T47D (cell line): ENCODE measurements at regions not wholly inside any gene's neighbourhood (a gene's known extent, or its start where the extent isn't known, plus 50 kb on each side); places are given as distances from the start of the nearest gene placed in this dataset.
"Not testable (repeated sequence)": the region's sequence is repeated elsewhere in the genome, so short reads cannot be mapped to it uniquely, and the experiment has no call there.

ENCODE experiments used
- DNase-seq, 2 experiments: peaks; one replicate each; pipeline versions ENCODE4 v3.0.0 to v3.0.0-alpha.2; 2011 to 2012; ENCODE audit warnings: low read depth in 1 of 2, low spot score in 1 of 2
- JUND ChIP-seq: IDR thresholded peaks from 2 replicates; pipeline ENCODE4 v1.6.1; 2012; ENCODE audit warnings: low read depth
- in situ Hi-C: cut with HindIII; loops from 2 replicates; pipeline ENCODE4 v1.10.0; 2016; ENCODE audit warnings: low sequenced_read_pairs, low pct_unique_long_range_greater_than_20kb

DNA sequence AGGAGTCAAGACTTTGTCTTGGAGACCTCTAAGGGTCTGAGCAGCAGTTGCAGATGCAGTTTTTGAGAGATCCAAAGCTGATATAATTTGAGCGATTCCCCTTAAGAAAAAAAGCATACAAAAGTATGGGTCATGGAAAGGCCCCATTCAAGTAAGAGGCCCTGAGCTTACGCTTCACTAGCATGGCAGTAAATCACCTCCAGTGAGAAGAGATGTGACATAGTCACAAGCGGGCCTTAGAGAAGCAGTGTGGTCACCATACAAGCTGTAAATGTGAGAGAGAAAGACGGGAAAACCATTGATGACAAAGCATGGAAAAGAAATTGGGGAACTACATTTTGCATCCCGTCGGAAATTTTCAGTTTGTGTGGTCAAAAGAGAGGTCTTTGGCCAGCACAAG, 70.6 kb upstream of the GSC start:
- in situ Hi-C loops = no loop called here
- DNase-seq = no peak
- TF ChIP-seq JUND = no peak

DNA sequence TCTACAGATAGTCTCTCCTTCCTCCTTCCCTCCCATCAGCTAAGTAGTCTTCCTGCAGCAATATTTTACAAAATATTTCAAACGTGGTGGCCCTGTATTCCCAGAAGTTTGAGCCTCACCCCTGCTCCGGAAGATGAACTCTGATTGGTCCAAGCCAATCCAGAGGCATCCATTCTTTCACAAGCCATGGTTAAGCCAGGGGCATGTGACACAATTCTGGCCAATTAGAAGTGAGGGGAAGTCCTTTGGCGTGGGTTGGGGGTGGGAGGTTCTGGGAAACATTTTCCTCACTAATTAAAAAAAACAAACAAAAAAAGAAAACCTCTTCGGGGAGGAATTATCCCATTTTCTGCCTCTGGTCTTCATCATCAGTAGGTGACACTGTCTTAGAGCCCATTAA, 69.4 kb upstream of the GSC start:
- DNase-seq = no peak
- in situ Hi-C loops = no loop called here
- no peak for TF ChIP-seq JUND

DNA sequence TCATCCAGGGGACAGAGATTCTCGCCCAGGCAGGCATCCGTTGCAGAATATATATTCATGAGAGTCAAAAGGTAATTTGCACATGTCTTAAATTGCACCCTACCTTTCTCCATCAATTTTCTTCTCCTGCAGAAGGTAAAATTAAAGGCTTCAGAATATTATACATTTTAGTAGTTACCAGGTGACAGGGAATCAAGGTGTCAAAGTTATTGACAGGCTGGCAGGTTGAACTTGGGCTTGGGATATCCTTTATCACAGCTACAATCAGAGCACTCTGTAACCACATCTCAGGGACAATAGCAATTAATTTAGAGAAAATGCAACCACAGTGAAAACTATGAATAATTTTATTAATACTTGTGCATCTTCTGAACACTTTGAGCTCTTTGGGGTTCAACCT, 66.9 kb upstream of the GSC start:
- no peak for TF ChIP-seq JUND
- in situ Hi-C loops = no loop called here
- no peak for DNase-seq

DNA sequence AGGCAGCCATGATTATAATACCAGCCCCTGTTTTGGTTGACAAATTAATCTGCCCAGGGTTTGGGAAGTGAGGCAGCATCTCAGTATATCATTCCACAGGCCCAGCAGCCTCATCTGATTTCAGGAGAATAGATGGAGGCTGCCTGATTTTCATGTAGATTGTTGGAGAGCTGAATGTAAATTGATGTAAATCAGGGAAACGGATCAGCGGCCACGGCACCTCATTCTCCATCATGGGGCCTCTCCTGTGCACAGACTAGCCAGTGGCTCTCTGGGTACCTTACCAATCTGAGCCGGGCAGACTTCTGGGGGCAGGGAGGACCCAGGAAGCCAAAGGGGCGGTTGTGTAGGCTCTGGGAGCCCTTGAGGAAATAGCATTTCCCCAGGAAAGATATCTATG, 63.7 kb upstream of the GSC start:
- in situ Hi-C loops = no loop called here
- TF ChIP-seq JUND = no peak
- no peak for DNase-seq

DNA sequence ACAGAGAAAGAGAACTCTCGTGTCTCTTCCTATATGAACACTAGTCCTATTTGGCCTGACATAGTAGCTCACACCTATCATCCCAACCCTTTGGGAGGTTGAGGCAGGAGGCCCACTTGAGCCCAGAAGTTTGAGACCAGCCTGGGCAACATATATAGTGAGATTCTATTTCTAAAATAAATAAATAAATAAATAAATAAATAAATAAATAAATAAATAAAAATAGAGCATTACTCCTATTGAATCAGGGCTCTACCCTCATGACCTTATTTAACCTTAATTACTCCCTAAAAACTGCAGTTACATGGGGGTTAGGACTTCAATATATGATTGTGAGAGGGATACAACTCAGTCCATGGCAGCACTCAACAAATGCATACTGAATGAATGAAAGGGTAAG, 61.2 kb upstream of the GSC start:
- in situ Hi-C loops = no loop called here
- no peak for TF ChIP-seq JUND
- no peak for DNase-seq

DNA sequence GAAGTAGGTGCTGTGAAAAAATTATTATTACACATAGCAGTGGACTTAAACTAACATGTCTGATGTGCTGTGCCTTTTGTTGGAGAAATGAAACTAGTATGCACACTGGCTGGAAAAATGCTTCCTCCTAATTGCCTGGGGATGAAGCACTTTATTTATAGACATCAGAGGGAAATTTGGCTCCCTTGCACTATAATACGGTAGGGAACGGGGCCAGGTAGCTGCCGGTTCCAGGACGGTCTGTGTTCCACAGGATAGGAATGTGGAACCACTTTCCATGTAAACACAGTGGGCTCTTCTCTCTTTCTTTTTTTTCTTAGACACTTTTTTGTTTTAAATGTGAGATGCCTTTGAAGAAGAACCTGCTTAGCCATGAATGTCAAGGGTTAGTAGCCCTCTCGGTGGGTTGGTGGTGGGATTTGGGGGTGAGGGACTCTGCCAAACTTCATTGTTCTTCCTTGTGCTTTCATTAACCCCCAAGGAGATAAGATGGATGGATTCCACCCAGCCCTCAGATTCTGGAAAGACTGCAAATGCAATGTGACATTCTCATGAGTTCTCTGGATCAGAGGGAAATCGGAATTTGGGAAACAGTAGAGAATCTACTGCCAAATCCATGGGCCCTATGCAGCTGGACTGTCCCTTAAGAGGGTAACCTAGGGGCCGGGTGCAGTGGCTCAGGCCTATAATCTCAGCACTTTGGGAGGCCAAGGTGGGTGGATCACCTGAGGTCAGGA, 58.0 kb upstream of the GSC start:
- no peak for DNase-seq
- TF ChIP-seq JUND = no peak
- in situ Hi-C loops = no loop called here

DNA sequence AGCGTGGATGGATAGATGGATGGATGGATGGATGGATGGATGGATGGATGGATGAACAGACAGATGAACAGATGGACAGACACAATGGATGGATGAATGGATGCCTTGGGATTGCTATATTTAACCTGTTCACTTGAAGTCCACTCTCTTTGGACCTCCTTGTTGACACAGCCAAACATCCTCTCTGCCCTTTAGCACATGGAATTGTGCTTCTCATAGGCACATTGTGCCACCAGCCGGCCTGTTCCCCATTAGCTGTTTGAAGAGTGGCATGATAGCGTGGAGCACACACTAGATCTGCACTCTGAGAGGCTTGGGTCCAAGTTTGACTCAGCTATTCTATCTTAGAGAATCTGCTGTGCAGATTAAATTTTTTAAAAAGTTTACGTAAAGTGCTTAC, 56.9 kb upstream of the GSC start:
- in situ Hi-C loops = no loop called here

DNA sequence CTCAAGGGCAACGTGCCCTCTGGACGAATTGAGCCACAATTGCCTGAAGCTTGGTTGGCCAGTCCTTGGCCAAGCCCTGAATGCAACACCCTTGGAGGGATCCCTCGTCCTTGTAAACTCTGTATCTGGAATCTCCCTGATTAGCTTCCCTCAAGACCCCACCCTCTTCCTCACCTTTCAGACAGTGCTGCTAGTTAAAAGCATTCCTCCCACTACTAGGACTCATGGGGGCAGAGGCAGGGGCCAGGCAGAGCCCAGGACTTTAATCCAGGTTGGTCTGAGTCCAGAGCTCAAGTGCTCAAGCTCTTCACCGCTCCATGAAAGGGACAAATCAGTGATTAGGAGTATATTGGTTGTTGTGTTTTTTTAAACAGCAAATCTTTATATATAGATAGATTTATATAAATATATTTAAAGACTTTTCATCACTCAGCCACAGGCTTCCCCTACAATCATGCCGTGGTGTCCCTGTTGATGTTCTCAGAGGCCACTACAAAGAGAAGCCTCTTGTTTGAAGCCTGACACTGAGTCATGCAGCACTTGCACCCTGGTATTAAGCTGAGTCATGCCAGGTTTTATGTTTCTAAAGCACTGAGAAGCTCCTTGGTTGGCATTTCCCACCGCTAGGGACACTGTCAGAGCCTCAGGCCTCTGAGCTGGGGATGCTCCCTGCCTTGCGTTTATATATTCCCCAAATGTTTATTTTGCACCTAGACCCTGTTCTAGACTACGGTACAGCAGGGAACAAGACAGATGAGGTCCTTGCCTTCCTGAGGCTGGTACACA, 53.8 kb upstream of the GSC start:
- DNase-seq = peak in 1 of 2 experiments; percentile 73
- in situ Hi-C loops = no loop called here
- TF ChIP-seq JUND = no peak

More for the DNA sequence above, 56.9 kb upstream of the GSC start:
- DNase-seq = no peak
- no peak for TF ChIP-seq JUND

DNA sequence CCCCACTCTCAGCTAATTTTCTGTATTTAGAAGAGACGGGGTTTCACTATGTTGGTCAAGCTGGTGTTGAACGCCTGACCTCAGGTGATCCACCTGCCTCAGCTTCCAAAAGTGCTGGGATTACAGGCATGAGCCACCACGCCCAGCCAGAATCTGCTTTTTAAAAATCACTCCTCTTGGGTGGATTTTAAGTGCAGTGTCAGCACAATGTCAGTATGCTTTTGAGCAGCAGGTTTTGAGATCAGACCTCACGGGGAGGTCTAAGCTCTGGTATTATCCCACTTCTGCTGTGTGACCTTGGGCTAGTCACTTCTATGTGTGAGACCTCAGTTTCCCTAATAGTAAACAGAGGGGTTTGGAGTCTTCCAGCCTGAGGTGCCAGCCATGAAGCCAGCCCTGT, 51.8 kb upstream of the GSC start:
- no peak for TF ChIP-seq JUND
- DNase-seq = no peak
- in situ Hi-C loops = no loop called here

DNA sequence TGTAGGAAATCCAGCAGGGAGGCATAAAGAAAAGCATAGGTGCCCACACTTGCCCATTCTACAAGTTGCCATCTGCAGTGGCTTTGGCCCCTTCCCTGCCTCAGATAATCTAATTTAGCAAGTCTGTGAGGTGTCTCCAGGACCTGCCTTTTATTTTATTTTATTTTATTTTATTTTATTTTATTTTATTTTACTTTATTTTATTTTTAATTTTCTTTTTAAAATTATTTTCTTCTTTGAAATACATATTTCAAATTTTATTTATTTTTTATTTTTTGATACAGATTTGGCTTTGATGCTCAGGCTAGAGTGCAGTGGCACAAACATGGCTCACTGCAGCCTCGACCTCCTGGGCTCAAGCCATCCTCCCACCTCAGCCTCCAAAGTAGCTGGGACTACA, 51.0 kb upstream of the GSC start:
- in situ Hi-C loops = not testable (repeated sequence)

More for the DNA sequence above, 51.0 kb upstream of the GSC start:
- not testable (repeated sequence) for DNase-seq
